ENCODE measurements at regions not wholly inside any gene's neighbourhood (a gene's known extent, or its start where the extent isn't known, plus 50 kb on each side); places are given as distances from the start of the nearest gene placed in this dataset.
A peak's percentile ranks its signal among the peaks of the same experiment; 100 is the strongest.

DNA sequence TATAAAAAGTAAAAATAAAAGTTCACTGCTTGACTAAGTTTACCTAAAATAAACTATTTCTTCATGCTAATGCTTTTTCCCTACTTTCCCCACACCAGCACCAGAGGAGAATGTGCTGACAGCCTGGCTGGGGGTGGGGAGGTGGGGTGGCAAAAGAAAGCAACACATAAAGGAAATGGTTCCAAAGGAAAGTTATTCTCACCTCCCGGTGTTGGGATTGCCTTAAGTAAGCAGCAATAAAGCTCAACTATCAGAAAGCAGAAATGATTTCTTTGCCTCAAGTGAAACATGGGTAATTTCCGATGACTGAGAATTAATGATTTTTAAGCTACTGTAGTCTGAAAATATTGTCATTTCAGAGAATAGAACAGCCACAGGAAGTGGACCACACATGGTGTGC lies 84.5 kb upstream of the DKK2 start:
- DNase-seq (ENCODE audit: low spot score), result no peak
- no peak overlapping the region for H3K4me3 Mint-ChIP-seq (ENCODE audit: unreplicated experiment)
- TF ChIP-seq, protein P1, sequence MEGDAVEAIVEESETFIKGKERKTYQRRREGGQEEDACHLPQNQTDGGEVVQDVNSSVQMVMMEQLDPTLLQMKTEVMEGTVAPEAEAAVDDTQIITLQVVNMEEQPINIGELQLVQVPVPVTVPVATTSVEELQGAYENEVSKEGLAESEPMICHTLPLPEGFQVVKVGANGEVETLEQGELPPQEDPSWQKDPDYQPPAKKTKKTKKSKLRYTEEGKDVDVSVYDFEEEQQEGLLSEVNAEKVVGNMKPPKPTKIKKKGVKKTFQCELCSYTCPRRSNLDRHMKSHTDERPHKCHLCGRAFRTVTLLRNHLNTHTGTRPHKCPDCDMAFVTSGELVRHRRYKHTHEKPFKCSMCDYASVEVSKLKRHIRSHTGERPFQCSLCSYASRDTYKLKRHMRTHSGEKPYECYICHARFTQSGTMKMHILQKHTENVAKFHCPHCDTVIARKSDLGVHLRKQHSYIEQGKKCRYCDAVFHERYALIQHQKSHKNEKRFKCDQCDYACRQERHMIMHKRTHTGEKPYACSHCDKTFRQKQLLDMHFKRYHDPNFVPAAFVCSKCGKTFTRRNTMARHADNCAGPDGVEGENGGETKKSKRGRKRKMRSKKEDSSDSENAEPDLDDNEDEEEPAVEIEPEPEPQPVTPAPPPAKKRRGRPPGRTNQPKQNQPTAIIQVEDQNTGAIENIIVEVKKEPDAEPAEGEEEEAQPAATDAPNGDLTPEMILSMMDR (IDR thresholded peaks at IDR 0.05; ENCODE audit: unreplicated experiment), result no peak
- H3K4me1 Mint-ChIP-seq (ENCODE audit: unreplicated experiment), result peaks cover 29% of the 10 kb centered on the region
- H3K9me3 Mint-ChIP-seq (ENCODE audit: unreplicated experiment), result peaks cover 4% of the 10 kb centered on the region
- H3K27ac Mint-ChIP-seq (ENCODE audit: unreplicated experiment), result peak overlapping the region; percentile 87
- peaks cover 1% of the 10 kb centered on the region for H3K27me3 Mint-ChIP-seq (ENCODE audit: unreplicated experiment)
- no peaks in the 10 kb centered on the region for H3K36me3 Mint-ChIP-seq (ENCODE audit: low read depth, unreplicated experiment)

- Mint-ChIP-seq H3K4me1 (ENCODE audit: unreplicated experiment) (peaks cover 22% of the 10 kb centered on the region), H3K9me3 (ENCODE audit: unreplicated experiment) (peaks cover 5% of the 10 kb centered on the region), H3K27ac (ENCODE audit: unreplicated experiment) (no peak overlapping the region), H3K4me3 (ENCODE audit: unreplicated experiment) (no peak overlapping the region), H3K27me3 (ENCODE audit: unreplicated experiment) (no peaks in the 10 kb centered on the region), H3K36me3 (ENCODE audit: low read depth, unreplicated experiment) (peaks cover 1% of the 10 kb centered on the region)
- TF ChIP-seq, protein P1 (IDR thresholded peaks at IDR 0.05; ENCODE audit: unreplicated experiment), result no peak
- DNase-seq (ENCODE audit: low spot score), result no peak
Measured at GRCh38 chr4:107117726-107118125, 81.6 kb upstream of the DKK2 start.

- Mint-ChIP-seq H3K27me3 (ENCODE audit: unreplicated experiment) (no peaks in the 10 kb centered on the region), H3K9me3 (ENCODE audit: unreplicated experiment) (peaks cover 13% of the 10 kb centered on the region), H3K36me3 (ENCODE audit: low read depth, unreplicated experiment) (peaks cover 3% of the 10 kb centered on the region), H3K27ac (ENCODE audit: unreplicated experiment) (no peak overlapping the region), H3K4me3 (ENCODE audit: unreplicated experiment) (no peak overlapping the region), H3K4me1 (ENCODE audit: unreplicated experiment) (peaks cover 9% of the 10 kb centered on the region)
- DNase-seq (ENCODE audit: low spot score), result no peak
- TF ChIP-seq, protein P1 (IDR thresholded peaks at IDR 0.05; ENCODE audit: unreplicated experiment), result no peak
Measured at GRCh38 chr4:107115185-107115847, 79.2 kb upstream of the DKK2 start.

GRCh38 chr4:107114059-107114458 lies 77.9 kb upstream of the DKK2 start:
- Mint-ChIP-seq H3K27me3 (ENCODE audit: unreplicated experiment) (no peaks in the 10 kb centered on the region), H3K9me3 (ENCODE audit: unreplicated experiment) (peaks cover 13% of the 10 kb centered on the region), H3K27ac (ENCODE audit: unreplicated experiment) (no peak overlapping the region), H3K36me3 (ENCODE audit: low read depth, unreplicated experiment) (peaks cover 3% of the 10 kb centered on the region), H3K4me3 (ENCODE audit: unreplicated experiment) (no peak overlapping the region), H3K4me1 (ENCODE audit: unreplicated experiment) (no peaks in the 10 kb centered on the region)
- TF ChIP-seq, protein P1 (IDR thresholded peaks at IDR 0.05; ENCODE audit: unreplicated experiment), result no peak
- DNase-seq (ENCODE audit: low spot score), result no peak

DNA sequence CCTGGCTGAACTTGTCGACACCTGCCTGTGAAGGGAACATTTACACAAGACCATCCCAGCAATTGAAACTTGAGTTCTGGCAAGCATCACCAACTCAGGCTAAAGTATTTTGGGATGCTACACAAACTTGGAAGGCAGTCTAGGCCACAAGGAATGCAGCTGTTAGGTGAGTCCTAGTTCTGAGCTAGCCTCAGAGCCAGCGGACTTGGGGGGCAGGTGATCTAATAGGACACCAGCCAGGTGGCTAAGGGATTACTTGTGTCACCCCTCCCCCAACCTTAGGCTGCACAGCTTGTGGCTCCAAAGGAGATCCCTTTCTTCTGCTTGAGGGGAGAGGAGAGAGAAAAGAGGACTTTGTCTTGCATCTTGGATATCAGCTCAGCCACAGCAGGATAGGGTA lies 62.3 kb upstream of the DKK2 start:
- Mint-ChIP-seq H3K27me3 (ENCODE audit: unreplicated experiment) (peaks cover 2% of the 10 kb centered on the region), H3K4me1 (ENCODE audit: unreplicated experiment) (peaks cover 12% of the 10 kb centered on the region), H3K36me3 (ENCODE audit: low read depth, unreplicated experiment) (no peaks in the 10 kb centered on the region), H3K9me3 (ENCODE audit: unreplicated experiment) (no peaks in the 10 kb centered on the region), H3K27ac (ENCODE audit: unreplicated experiment) (no peak overlapping the region), H3K4me3 (ENCODE audit: unreplicated experiment) (no peak overlapping the region)
- no peak for DNase-seq (ENCODE audit: low spot score)
- TF ChIP-seq, protein P1 (IDR thresholded peaks at IDR 0.05; ENCODE audit: unreplicated experiment), result no peak

Data from endothelial cell (in vitro differentiated cells).